HepG2 (cell line): ENCODE measurements at regions not wholly inside any gene's neighbourhood (a gene's known extent, or its start where the extent isn't known, plus 50 kb on each side); places are given as distances from the start of the nearest gene placed in this dataset.

ENCODE experiments used
- CTCF ChIP-seq: sonication (generic); formaldehyde crosslinking; IDR thresholded peaks from 2 replicates; pipeline ENCODE4 v1.5.0; 2020; ENCODE audit warnings: mild to moderate bottlenecking, missing genetic modification reagents, moderate library complexity
- HNRNPH1 ChIP-seq: fragments of 200-400 bp; formaldehyde crosslinking; optimal IDR thresholded peaks from 2 replicates; pipeline ENCODE3; 2017; ENCODE audit warnings: mild to moderate bottlenecking, low read depth, low read length
- SKI ChIP-seq: fragments of 450-650 bp; IDR thresholded peaks from one replicate; pipeline ENCODE4 v1.6.1; 2018; ENCODE audit warnings: mild to moderate bottlenecking; ENCODE audit not compliant: partially characterized antibody
- ZMYM3 ChIP-seq: sonication (generic); formaldehyde crosslinking; IDR thresholded peaks from 2 replicates; pipeline ENCODE4 v1.5.1; 2020; ENCODE audit warnings: mild to moderate bottlenecking, missing genetic modification reagents
- ZNF362 ChIP-seq: sonication (generic); formaldehyde crosslinking; IDR thresholded peaks from 2 replicates; pipeline ENCODE4 v1.4.0; 2020; ENCODE audit warnings: missing genetic modification reagents, mild to moderate bottlenecking, borderline replicate concordance
- ZSCAN5A ChIP-seq: sonication (generic); formaldehyde crosslinking; IDR thresholded peaks from 2 replicates; pipeline ENCODE4 v1.8.0; 2022; ENCODE audit warnings: mild to moderate bottlenecking, missing genetic modification reagents, borderline replicate concordance

GRCh38 chr3:104561324-104561723, 805.4 kb upstream of the ALCAM start:
- TF ChIP-seq SKI (no peak), CTCF (no peak), ZNF362 (CRISPR knock-in tag) (no peak), ZSCAN5A (CRISPR knock-in tag) (no peak), ZMYM3 (CRISPR knock-in tag) (no peak), HNRNPH1 (no peak)
